Astrocyte of the cerebellum (primary cell): ENCODE measurements at regions not wholly inside any gene's neighbourhood (a gene's known extent, or its start where the extent isn't known, plus 50 kb on each side); places are given as distances from the start of the nearest gene placed in this dataset.
A peak's percentile ranks its signal among the peaks of the same experiment; 100 is the strongest.
"Not testable (repeated sequence)": the region's sequence is repeated elsewhere in the genome, so short reads cannot be mapped to it uniquely, and the experiment has no call there.

Source experiments
- DNase-seq: peaks from one replicate; pipeline ENCODE4 v3.0.0-alpha.2; 2011; ENCODE audit warnings: low read depth
- H3K4me3 ChIP-seq: 2 replicates; pipeline ENCODE4 v1.5.1; 2011; ENCODE audit warnings: mild to moderate bottlenecking, low read depth, low read length, moderate library complexity
- in situ Hi-C: cut with HindIII; loops from 2 replicates; pipeline ENCODE4 v1.10.0; 2017; ENCODE audit warnings: low sequenced_read_pairs
- TF ChIP-seq, protein P1 (sequence below): IDR thresholded peaks from 2 replicates; pipeline ENCODE4 v1.5.1; 2012; ENCODE audit warnings: low read length, low read depth, moderate library complexity, mild to moderate bottlenecking; ENCODE audit errors: missing control alignments

DNA sequence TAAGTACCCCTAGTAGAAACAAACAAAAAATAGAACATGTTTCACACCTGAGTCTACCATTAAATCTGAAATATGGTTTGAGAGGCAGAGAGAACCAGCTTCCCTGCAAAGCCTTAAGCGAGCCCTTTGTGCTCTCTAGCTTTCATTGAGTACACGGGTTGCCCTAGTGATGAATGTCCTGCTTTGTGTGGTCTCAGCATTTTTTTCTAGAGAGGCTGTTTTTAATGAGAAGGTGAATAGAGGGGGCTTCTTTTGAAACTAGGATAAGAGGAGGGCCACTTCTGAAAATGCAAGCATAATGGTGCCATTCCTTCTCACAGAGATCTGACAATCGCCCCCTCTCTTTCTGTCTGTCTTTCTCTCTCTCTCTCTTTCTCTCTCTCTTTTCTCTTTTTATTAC, 131.3 kb downstream of the MACIR start:
- DNase-seq = no peak
- TF ChIP-seq, protein P1, sequence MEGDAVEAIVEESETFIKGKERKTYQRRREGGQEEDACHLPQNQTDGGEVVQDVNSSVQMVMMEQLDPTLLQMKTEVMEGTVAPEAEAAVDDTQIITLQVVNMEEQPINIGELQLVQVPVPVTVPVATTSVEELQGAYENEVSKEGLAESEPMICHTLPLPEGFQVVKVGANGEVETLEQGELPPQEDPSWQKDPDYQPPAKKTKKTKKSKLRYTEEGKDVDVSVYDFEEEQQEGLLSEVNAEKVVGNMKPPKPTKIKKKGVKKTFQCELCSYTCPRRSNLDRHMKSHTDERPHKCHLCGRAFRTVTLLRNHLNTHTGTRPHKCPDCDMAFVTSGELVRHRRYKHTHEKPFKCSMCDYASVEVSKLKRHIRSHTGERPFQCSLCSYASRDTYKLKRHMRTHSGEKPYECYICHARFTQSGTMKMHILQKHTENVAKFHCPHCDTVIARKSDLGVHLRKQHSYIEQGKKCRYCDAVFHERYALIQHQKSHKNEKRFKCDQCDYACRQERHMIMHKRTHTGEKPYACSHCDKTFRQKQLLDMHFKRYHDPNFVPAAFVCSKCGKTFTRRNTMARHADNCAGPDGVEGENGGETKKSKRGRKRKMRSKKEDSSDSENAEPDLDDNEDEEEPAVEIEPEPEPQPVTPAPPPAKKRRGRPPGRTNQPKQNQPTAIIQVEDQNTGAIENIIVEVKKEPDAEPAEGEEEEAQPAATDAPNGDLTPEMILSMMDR = no peak
- no peak overlapping the region for H3K4me3 ChIP-seq
- in situ Hi-C loops = no loop called here

GRCh38 chr5:103389357-103389756, 130.8 kb downstream of the MACIR start:
- TF ChIP-seq, protein P1 = no peak

DNA sequence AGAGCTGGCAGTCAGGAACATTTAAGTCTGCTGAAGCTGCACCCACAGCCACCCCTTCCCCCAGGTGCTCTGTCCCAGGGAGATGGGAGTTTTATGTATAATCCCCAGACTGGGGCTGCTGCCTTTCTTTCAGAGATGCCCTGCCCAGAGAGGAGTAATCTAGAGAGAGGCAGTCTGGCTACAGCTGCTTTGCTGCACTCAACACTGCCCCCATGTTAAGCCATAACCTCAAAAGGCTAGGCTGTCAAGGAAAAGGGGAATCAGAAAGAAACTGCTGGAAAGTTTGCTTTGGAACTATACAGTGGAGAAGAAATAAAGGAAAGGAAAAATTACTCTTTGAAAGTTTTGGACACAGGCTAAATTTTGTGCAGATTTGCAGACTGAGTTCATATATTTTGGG, 127.2 kb downstream of the MACIR start:
- in situ Hi-C loops = no loop called here
- no peak for DNase-seq
- TF ChIP-seq, protein P1 = no peak
- H3K4me3 ChIP-seq = no peak overlapping the region

More at GRCh38 chr5:103389357-103389756, 130.8 kb downstream of the MACIR start:
- no peak overlapping the region for H3K4me3 ChIP-seq
- DNase-seq = no peak
- in situ Hi-C loops = no loop called here

GRCh38 chr5:103377638-103378037, 119.1 kb downstream of the MACIR start:
- in situ Hi-C loops, H3K4me3 ChIP-seq, DNase-seq: not testable (repeated sequence)

- TF ChIP-seq, protein P1 = no peak
These were observed 117.5 kb downstream of the MACIR start for GRCh38 chr5:103375863-103376591.

DNA sequence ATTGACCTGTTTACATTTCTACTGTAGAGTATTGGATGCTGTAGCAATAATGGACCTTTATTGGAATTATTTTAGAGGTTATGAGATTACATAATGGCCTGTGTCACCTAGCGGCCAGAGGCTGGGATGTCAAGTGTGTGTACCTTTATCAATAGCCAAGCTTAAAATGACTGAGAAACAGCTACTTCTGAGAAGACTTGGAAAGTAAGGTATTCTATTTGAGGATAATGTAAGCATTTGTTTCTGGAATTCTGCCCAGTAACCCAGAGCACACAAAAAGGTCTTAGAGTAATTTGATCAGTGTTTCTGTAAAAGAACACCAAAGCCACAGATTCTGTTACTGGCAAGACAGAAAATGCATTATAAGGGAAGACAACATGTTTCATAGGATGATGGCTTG, 116.8 kb downstream of the MACIR start:
- DNase-seq = peak; percentile 92
- H3K4me3 ChIP-seq = no peak overlapping the region
- TF ChIP-seq, protein P1 = peak; percentile 38
- in situ Hi-C loops = no loop called here

More at GRCh38 chr5:103375863-103376591, 117.5 kb downstream of the MACIR start:
- no peak for DNase-seq
- H3K4me3 ChIP-seq = no peak overlapping the region
- in situ Hi-C loops = no loop called here

- TF ChIP-seq, protein P1 = no peak
These were observed 116.0 kb downstream of the MACIR start for GRCh38 chr5:103374473-103374963.

More at GRCh38 chr5:103374473-103374963, 116.0 kb downstream of the MACIR start:
- no peak for DNase-seq
- H3K4me3 ChIP-seq = no peak overlapping the region
- in situ Hi-C loops = no loop called here
